Activated CD4-positive, alpha-beta T cell treated with anti-CD3 and anti-CD28 coated beads, Interleukin-2, amount 50 U/mL, for 4 hours (primary cell): ENCODE measurements at regions not wholly inside any gene's neighbourhood (a gene's known extent, or its start where the extent isn't known, plus 50 kb on each side); places are given as distances from the start of the nearest gene placed in this dataset.
A peak's percentile ranks its signal among the peaks of the same experiment; 100 is the strongest.

Source experiments
- DNase-seq, 2 experiments: peaks; one replicate each; pipeline ENCODE4 v3.0.0-alpha.2; 2020

DNA sequence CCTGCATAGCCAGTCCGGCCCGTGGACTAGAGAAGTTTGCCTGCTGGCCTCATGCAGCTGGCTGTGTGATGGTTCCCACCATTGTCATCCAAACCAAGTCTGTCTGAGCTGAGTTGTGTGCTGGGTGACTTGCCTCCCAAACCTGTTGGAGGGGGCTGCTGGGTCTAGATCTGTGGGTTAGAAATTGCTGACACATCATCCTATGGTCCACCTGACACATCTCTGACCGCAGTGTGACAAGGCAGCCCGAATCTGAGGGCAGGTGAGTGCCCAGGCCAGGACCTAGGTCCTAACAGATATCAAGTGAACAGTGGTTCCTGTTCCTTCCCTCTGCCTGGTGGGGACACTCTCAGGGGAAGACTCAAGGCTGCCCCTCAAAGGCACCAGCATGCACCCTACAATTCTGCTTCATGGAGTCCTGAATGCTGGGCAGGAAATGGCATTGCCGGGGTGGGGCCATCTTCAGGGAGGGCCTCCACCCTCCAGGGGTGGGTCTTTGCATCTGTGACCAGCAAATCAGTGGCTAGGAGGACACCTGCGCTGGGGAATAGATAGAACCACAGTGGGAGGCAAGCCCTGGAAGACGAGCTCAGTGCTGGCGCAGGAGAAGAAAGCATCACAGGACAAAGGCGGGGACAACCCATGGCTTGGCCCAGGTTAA is 117.9 kb upstream of the ID2 start:
- DNase-seq = no peak

GRCh38 chr2:8564475-8564874 is 117.4 kb upstream of the ID2 start:
- no peak for DNase-seq

GRCh38 chr2:8565399-8566154 is 116.3 kb upstream of the ID2 start:
- no peak for DNase-seq

DNA sequence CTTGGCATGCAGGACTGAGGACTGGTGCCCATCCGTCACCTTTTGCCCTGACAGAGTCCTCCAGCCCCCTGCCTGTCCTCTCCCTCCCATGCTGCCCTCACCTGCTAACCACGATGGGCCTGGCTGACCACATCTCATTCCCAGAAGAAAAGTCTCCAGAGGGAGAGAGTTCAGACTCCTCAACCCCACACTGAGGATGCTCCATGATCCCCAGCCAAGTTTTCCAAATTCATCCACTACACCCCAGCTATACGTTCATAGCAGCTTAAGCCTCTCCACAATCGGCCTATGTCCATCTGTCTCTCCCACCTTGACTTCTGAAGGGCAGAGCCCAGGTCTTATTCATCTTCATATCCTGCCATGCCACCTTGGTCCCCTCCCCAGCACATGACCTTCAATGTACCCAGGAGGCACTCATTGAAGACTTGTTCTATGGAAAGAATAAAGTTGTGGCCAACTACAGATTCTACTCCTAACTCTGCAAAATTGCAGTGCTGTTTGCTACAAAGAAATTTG is 115.6 kb upstream of the ID2 start:
- DNase-seq = no peak

DNA sequence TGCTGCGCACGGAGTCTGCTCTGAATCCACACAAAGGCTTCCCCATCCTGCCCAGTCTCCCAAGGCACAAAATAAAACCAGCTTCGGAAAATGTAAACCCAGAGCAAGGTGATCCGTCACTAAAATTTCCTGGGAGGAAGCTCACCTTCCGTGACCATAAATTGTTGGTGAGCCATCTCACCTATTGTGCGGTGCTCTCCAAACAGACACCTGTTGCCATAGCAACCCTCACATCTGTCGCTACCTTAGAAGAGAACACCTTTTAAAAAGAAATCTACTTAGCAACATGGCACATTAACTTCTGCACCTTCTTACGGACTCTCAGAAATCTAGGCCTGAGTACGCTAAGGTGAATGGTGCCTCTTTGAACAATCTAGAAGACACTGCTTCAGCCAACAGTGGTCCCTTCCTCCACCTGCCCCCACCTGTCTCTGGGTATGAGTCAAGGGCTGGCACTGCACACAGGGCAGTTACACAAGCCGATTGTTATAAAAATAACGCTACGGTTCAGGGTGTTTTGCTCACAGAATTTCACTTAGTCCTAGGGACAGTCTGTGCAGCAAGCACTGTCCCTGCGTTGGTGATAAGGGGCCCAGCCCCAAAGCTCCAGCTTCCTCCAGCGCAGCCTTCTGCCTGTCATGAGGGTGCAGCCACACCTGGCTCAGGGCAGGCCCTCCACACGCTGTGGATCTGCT is 114.9 kb upstream of the ID2 start:
- no peak for DNase-seq

DNA sequence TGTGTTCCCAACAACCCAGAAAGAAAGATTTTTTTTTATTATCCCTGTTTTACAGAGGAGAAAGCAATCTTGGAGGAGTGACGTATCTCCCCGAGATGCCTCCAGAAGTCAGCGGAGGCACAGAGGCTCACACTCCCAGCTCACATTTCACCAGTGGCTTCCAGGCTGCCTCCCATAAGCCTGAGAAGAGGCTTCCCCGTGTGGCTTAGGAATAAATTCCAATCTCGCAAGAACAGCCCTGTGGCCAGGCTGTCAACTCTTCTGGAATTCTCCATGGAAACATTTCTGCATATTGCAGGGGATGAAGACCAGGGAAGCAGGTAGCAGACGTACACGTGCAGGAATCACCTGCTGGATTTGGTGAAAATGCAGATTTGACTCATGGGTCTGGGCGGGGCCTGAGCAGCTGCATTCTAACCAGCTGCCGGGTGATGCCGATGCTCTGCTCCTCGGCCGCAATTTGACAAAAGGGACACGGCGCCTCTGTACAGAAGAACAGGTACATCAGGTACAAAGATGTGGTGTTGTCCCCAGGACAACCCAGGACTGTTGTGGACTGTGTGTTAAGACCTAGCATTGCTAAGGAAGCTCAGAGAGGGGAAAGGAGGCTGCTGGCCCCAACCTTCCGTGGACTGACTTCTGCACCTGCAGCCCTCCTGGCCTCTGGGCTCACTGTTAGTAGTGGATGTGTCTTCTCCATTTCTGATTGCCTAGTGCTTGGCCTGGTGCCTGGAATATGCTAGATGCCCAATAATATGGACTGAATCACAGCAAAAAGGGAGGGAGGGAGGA is 114.2 kb upstream of the ID2 start:
- DNase-seq = no peak

GRCh38 chr2:8568543-8569302 is 113.1 kb upstream of the ID2 start:
- DNase-seq = no peak

DNA sequence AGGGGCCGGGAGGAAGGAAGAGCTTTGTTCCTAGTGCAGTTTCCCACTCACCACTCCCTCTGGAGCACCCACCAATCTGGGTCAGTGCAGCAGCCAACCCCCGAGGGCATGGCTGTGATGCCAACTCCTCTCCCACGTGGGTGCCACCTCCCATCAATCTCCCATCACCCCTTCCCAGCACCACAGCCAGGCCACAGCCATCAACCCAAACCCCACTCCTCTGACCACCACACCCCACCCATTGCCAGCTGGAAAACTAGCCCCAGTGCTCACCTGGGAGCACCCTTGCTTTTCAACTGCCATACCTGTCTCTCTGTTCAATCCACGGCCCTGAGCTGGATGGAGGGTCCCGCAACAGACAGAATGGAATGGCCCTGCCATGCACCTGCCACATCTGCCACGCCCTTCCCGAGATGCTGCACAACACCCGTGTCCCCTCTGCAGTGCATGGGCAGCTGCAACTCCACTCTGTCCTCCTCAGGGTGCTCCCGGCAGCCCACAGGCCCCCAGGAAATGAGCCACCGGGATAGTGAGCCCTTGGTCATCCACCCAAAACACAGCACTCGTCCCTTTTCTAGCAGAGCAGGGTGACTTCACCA is 112.4 kb upstream of the ID2 start:
- DNase-seq = no peak

DNA sequence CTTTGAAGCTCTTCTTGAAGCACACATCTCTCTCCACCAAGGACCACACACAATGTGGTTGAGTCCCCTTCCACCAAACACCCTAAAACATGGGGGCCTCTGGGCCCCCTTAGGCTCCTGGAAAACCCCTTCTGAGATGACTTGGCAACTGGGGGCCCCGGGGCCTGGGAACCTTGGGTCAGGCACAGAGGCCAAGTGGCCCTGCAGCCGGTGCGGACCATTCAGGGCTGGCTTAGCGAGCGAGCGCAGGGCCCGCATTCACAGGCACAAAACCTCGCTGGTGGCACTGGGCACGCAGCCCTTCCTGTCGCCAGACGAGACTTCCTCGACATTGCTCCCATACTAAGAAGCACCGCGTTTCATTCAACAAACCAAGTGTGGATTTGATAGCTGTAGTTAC is 111.2 kb upstream of the ID2 start:
- DNase-seq = no peak

DNA sequence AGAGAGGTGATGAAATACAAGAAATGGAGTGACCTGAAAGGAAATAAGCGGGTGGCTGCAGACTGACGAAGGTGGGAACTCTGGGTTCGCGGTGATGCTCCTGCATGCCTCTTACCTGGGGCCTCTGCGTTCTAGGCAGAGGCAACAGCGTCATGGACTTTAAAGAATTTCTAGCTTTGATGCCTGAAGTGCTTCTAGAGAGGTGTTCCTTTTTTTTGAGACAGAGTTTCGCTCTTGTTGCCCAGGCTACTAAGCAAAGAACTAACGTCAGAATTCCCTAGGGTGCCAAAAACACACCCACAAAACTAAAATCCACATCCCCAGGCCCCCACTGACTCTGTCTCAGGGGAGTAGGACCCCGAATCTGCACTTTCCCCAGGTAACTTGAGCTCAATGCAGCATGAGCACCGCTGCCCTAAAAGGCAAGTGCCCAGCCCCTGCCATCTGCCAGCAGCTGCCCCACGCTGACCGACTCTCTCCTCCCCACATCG is 110.5 kb upstream of the ID2 start:
- DNase-seq = no peak

GRCh38 chr2:8571792-8572499 is 109.9 kb upstream of the ID2 start:
- DNase-seq = no peak

DNA sequence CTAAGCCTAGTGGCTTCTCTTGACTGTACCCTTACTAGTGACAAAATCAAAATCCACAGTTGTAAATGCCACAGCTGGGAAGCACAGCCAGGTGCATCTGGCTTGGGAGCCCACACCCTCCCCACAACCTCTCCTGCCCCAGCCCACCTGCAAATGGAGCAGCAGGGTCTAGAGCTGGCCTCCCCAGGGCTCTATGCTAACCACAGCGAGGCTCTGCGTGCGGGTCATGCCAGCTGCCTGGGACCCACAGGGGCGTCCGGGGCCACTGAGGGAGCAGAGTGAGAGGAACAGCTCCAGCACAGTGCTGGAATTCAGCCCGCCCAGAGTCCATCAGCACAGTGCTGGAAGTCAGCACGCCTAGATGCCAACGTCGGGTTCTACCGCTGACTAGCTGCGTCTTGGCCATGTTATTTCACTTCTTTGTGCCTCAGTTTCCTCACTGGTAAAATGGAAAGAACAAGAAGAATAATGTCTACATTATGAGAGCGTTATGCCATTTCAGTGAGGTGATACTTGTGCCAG is 109.1 kb upstream of the ID2 start:
- DNase-seq = no peak

DNA sequence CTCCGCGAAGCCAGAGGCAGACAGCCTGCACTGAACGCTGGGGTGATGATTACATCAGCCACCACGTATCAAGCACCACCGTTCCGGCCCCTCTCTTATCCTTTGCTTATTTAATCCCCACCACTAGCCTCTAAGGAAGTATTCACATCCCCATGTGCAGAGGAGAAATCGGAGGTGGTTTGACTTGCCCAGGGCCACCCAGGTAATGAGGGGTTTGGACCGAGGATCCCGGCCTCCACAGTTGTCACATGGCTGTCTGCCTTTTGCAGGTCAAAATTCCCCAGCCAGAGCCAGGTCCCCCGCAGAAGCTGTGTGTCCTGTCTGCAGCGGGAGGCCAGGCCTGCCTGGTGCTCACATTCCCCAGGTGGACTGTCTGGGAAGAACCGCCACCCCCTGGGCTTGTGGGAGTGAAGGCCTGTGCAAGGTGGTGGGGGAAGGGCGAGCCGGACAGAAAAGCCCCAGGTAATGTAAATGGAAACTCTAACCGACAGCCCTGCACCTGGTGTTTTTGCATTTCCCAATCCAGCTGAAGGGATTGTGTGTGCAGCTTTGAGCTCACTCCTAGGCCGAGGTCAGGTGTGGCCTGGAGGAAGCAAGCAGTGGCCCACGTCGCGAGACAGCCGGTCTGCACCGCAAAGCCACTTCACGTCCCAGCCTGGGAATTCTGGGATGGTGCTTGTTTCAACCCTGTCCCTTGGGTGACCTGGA is 108.5 kb upstream of the ID2 start:
- no peak for DNase-seq

DNA sequence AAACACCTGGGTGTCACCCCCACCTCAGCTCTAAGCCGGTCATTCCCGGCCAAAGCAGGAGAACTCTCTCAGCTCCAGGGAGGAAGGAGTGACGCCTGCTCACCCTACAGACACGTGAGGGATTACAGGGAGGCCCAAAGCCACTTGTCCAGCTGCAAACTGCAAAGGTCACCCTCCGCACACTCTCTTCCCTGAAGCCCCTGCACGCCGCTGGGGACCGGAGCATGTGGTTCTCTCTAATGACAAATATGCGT is 108.0 kb upstream of the ID2 start:
- DNase-seq = no peak

GRCh38 chr2:8574196-8575037 is 107.4 kb upstream of the ID2 start:
- DNase-seq = no peak

- peak; percentile 20 to 24 for DNase-seq
These were observed 106.6 kb upstream of the ID2 start for GRCh38 chr2:8575038-8575833.

DNA sequence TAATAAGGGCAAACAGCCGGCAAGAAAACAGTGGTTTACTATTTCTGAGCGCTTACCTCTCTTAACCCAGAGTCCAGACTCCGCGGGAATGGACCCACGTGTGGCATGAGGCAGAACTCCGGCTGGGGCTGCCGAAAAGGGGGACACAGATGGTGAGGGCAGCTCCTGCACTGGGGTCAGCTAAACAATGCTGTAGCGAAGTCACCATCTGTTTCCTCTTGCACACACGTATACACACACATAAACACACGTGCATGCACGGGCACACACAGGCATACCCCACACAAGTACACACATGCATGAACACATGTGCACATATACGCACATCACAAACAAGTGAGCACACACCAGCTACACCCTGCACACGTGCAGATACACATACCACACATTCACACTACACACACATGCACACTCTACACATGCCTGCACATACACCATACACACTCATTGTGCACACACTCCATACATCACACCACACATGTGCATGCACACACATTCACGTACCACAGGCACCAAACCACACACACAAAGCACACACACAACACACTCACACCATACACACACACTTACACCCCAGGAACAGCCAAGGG is 105.9 kb upstream of the ID2 start:
- DNase-seq = no peak

- no peak for DNase-seq
These were observed 105.2 kb upstream of the ID2 start for GRCh38 chr2:8576525-8577167.
